Panc1 (cell line): ENCODE measurements at regions not wholly inside any gene's neighbourhood (a gene's known extent, or its start where the extent isn't known, plus 50 kb on each side); places are given as distances from the start of the nearest gene placed in this dataset.

Experiments used
- ATAC-seq: fragments of 200-7000 bp; cut with Tn5 transposase; 2 replicates; pipeline ENCODE4 v1.9.1; 2020; ENCODE audit warnings: mild to moderate bottlenecking, moderate library complexity
- BruUV-seq: library from RNA; stranded (reverse); fragments of 400-500 nt; replicated peaks from 2 replicates; lab custom pipeline; 2021; lab: Mats Ljungman, UMichigan
- CTCF ChIA-PET: fragments of 300-600 bp; sonication (Branson Sonifier 250); formaldehyde crosslinking; loops from one replicate; lab custom pipeline; 2022; ENCODE audit warnings: antibody characterized with exemption; lab: Charles Lee
- POLR2A ChIA-PET: fragments of 300-600 bp; sonication (Branson Sonifier 250); formaldehyde crosslinking; loops from one replicate; lab custom pipeline; 2022; ENCODE audit warnings: antibody characterized with exemption; lab: Charles Lee
- DNase-seq: peaks from one replicate; pipeline ENCODE4 v3.0.0-alpha.2; 2010; ENCODE audit warnings: low read depth, low spot score
- H3K27ac ChIP-seq: 2 replicates; pipeline ENCODE4 v1.5.1; 2011; ENCODE audit warnings: mild to moderate bottlenecking, low read length, inconsistent platforms
- H3K27me3 ChIP-seq: fragments of 200-500 bp; sonication (Bioruptor generic); 2 replicates; pipeline ENCODE4 v1.6.0; 2014; ENCODE audit warnings: low read length, inconsistent platforms; ENCODE audit not compliant: control insufficient read depth, insufficient read depth
- H3K36me3 ChIP-seq: fragments of 200-500 bp; sonication (Bioruptor generic); 2 replicates; pipeline ENCODE4 v1.5.1; 2014; ENCODE audit warnings: inconsistent platforms, mild to moderate bottlenecking, low read length, moderate library complexity; ENCODE audit not compliant: control insufficient read depth, insufficient read depth
- H3K4me1 ChIP-seq: 2 replicates; pipeline ENCODE4 v1.5.1; 2011; ENCODE audit warnings: inconsistent platforms, mild to moderate bottlenecking, low read length, moderate library complexity; ENCODE audit not compliant: control insufficient read depth, insufficient read depth
- H3K4me3 ChIP-seq, 2 experiments: 2 replicates each; pipeline ENCODE4 v1.5.1; 2011 to 2012; ENCODE audit warnings: low read depth in 2 of 2, low read length in 2 of 2, mild to moderate bottlenecking in 2 of 2, inconsistent platforms in 1 of 2, moderate library complexity in 1 of 2
- H3K9me3 ChIP-seq: fragments of 200-500 bp; sonication (Bioruptor generic); 2 replicates; pipeline ENCODE4 v1.5.1; 2014; ENCODE audit warnings: low read depth, mild to moderate bottlenecking, inconsistent platforms, low read length, moderate library complexity; ENCODE audit not compliant: control insufficient read depth, insufficient read depth
- POLR2AphosphoS5 ChIP-seq: IDR thresholded peaks from 2 replicates; pipeline ENCODE4 v1.6.1; 2012; ENCODE audit warnings: mild to moderate bottlenecking, low read depth, low read length, moderate library complexity
- SIN3A ChIP-seq: IDR thresholded peaks from 2 replicates; pipeline ENCODE4 v1.6.1; 2012; ENCODE audit warnings: low read depth, mild to moderate bottlenecking, low read length, moderate library complexity, borderline replicate concordance; ENCODE audit not compliant: insufficient read depth
- TCF7L2 ChIP-seq: IDR thresholded peaks from 2 replicates; pipeline ENCODE4 v1.6.1; 2011; ENCODE audit warnings: mild to moderate bottlenecking, low read depth, low read length, inconsistent platforms
- in situ Hi-C: cut with HindIII; loops from 2 replicates; pipeline ENCODE4 v1.10.0; 2016; ENCODE audit warnings: low sequenced_read_pairs, low pct_unique_long_range_greater_than_20kb
- intact Hi-C: fragments of 100-400 bp; cut with micrococcal nuclease; formaldehyde crosslinking; loops from one replicate; pipeline ENCODE4 v1.10.0; 2022; ENCODE audit not compliant: unreplicated experiment
- TF ChIP-seq, protein P1 (sequence below): fragments of 450-650 bp; IDR thresholded peaks from 2 replicates; pipeline ENCODE4 v1.5.1; 2017; ENCODE audit warnings: mild to moderate bottlenecking
- TF ChIP-seq, protein P2 (sequence below), 2 experiments: IDR thresholded peaks; 2 replicates each; pipeline ENCODE4 v1.6.1; 2011 to 2012; ENCODE audit warnings: low read depth in 2 of 2, control low read depth in 1 of 2, low read length in 1 of 2, mild to moderate bottlenecking in 1 of 2, moderate library complexity in 1 of 2; ENCODE audit not compliant: insufficient read depth in 1 of 2

DNA sequence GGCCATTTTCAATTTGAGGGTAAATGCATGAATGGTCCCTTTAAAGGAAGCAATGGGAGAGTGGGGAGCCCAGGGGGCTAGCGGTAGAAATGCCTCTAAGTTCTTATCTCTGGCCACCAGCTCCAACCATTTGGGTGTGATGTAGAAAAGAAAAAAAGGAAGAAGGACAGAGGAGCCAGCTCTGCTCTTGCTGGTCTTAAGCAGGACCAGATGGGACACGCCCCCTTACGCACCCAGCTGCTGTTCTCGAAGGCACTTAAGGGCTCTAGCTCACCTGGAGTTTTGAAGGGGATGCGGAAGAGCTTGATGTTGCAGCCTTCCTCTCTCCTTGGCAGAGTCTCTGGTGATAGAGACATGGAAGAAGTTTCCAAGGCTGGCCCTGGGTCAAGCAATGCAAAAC, 59.5 kb upstream of the RNF144B start:
- H3K27ac ChIP-seq: no peak overlapping the region
- no peak overlapping the region for H3K4me3 ChIP-seq
- intact Hi-C loops (no loop called here), in situ Hi-C loops (no loop called here)
- DNase-seq: no peak
- no peaks in the 10 kb centered on the region for H3K36me3 ChIP-seq
- no peaks in the 10 kb centered on the region for H3K27me3 ChIP-seq
- CTCF ChIA-PET: no interaction called here
- H3K4me1 ChIP-seq: no peaks in the 10 kb centered on the region; the same call in 1 of the 2 replicates
- no TSS peak for BruUV-seq
- H3K9me3 ChIP-seq: no peaks in the 10 kb centered on the region
- TF ChIP-seq SIN3A: no peak
- TF ChIP-seq POLR2AphosphoS5: no peak
- TF ChIP-seq, protein P1, sequence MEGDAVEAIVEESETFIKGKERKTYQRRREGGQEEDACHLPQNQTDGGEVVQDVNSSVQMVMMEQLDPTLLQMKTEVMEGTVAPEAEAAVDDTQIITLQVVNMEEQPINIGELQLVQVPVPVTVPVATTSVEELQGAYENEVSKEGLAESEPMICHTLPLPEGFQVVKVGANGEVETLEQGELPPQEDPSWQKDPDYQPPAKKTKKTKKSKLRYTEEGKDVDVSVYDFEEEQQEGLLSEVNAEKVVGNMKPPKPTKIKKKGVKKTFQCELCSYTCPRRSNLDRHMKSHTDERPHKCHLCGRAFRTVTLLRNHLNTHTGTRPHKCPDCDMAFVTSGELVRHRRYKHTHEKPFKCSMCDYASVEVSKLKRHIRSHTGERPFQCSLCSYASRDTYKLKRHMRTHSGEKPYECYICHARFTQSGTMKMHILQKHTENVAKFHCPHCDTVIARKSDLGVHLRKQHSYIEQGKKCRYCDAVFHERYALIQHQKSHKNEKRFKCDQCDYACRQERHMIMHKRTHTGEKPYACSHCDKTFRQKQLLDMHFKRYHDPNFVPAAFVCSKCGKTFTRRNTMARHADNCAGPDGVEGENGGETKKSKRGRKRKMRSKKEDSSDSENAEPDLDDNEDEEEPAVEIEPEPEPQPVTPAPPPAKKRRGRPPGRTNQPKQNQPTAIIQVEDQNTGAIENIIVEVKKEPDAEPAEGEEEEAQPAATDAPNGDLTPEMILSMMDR: no peak
- TF ChIP-seq, protein P2, sequence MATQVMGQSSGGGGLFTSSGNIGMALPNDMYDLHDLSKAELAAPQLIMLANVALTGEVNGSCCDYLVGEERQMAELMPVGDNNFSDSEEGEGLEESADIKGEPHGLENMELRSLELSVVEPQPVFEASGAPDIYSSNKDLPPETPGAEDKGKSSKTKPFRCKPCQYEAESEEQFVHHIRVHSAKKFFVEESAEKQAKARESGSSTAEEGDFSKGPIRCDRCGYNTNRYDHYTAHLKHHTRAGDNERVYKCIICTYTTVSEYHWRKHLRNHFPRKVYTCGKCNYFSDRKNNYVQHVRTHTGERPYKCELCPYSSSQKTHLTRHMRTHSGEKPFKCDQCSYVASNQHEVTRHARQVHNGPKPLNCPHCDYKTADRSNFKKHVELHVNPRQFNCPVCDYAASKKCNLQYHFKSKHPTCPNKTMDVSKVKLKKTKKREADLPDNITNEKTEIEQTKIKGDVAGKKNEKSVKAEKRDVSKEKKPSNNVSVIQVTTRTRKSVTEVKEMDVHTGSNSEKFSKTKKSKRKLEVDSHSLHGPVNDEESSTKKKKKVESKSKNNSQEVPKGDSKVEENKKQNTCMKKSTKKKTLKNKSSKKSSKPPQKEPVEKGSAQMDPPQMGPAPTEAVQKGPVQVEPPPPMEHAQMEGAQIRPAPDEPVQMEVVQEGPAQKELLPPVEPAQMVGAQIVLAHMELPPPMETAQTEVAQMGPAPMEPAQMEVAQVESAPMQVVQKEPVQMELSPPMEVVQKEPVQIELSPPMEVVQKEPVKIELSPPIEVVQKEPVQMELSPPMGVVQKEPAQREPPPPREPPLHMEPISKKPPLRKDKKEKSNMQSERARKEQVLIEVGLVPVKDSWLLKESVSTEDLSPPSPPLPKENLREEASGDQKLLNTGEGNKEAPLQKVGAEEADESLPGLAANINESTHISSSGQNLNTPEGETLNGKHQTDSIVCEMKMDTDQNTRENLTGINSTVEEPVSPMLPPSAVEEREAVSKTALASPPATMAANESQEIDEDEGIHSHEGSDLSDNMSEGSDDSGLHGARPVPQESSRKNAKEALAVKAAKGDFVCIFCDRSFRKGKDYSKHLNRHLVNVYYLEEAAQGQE (IDR thresholded peaks at IDR 0.05; ENCODE audit: insufficient read depth in 1 of 2, low read depth in 2 of 2, low read length in 1 of 2): no peak
- TF ChIP-seq TCF7L2: no peak
- no peak for ATAC-seq
- POLR2A ChIA-PET: no interaction called here

DNA sequence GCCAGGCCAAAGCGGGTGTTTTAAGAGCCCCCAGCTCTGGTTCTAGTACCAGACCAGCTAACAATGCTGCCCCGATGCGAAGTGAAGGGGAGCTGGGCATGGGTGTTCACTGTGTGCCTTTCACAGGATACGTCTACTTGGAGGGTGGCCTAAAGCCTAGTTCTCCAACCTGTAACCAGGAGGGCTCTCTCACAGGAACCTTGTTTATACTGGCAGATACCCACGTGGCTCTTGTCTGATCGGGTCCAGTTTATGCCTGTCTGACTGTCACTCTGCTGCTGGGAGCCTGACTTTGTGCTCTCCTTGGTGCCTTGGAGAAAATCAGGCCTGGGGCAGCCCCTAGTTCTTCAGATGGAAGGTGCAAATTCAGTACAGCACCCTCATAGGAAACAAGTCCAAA, 60.2 kb upstream of the RNF144B start:
- Histone ChIP-seq H3K4me1 (no peaks in the 10 kb centered on the region; the same call in 1 of the 2 replicates), H3K9me3 (no peaks in the 10 kb centered on the region), H3K27me3 (no peaks in the 10 kb centered on the region), H3K27ac (no peak overlapping the region), H3K36me3 (no peaks in the 10 kb centered on the region), H3K4me3 (no peak overlapping the region)
- in situ Hi-C loops (no loop called here), intact Hi-C loops (no loop called here)
- ChIA-PET POLR2A (no interaction called here), CTCF (no interaction called here)
- ATAC-seq: no peak
- no peak for DNase-seq
- no TSS peak for BruUV-seq
- TF ChIP-seq, protein P2 (IDR thresholded peaks at IDR 0.05; ENCODE audit: insufficient read depth in 1 of 2, low read depth in 2 of 2, low read length in 1 of 2): no peak
- TF ChIP-seq POLR2AphosphoS5 (no peak), TCF7L2 (no peak), SIN3A (no peak)
- TF ChIP-seq, protein P1: no peak
